ENCODE measurements at regions not wholly inside any gene's neighbourhood (a gene's known extent, or its start where the extent isn't known, plus 50 kb on each side); places are given as distances from the start of the nearest gene placed in this dataset.

DNA sequence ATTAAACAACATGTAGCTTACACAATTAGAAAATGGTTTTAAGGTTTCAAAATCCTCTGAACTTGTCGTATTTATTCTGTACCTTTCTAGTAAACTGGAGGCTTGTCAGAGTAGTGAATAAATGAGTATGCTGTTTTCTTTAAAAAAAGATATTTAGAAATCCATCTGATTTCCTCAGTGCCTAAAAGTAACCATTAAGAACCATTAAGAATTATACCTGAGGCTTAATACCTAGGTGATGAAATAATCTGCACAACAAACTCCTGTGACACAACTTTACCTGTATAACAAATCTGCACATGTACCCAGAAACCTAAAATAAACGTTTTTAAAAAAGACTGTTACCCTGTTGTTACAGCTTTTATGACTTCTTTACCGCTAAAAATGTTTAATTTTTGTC, 143.0 kb upstream of the SOX2 start (continued):
- TF ChIP-seq, protein P1, sequence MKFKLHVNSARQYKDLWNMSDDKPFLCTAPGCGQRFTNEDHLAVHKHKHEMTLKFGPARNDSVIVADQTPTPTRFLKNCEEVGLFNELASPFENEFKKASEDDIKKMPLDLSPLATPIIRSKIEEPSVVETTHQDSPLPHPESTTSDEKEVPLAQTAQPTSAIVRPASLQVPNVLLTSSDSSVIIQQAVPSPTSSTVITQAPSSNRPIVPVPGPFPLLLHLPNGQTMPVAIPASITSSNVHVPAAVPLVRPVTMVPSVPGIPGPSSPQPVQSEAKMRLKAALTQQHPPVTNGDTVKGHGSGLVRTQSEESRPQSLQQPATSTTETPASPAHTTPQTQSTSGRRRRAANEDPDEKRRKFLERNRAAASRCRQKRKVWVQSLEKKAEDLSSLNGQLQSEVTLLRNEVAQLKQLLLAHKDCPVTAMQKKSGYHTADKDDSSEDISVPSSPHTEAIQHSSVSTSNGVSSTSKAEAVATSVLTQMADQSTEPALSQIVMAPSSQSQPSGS (IDR thresholded peaks at IDR 0.05; ENCODE audit: low read length) = no peak
- TF ChIP-seq SUZ12 (IDR thresholded peaks at IDR 0.05; ENCODE audit: low read length) (no peak), CTBP2 (IDR thresholded peaks at IDR 0.05; ENCODE audit: borderline replicate concordance, insufficient read depth, insufficient read length, low read length) (no peak), GTF2F1 (IDR thresholded peaks at IDR 0.05; ENCODE audit: borderline replicate concordance, low read depth, low read length) (no peak)
- TF ChIP-seq, protein P2, sequence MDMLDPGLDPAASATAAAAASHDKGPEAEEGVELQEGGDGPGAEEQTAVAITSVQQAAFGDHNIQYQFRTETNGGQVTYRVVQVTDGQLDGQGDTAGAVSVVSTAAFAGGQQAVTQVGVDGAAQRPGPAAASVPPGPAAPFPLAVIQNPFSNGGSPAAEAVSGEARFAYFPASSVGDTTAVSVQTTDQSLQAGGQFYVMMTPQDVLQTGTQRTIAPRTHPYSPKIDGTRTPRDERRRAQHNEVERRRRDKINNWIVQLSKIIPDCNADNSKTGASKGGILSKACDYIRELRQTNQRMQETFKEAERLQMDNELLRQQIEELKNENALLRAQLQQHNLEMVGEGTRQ (IDR thresholded peaks at IDR 0.05; ENCODE audit: low read length) = no peak
